HG03066 (cell line): ENCODE measurements at regions not wholly inside any gene's neighbourhood (a gene's known extent, or its start where the extent isn't known, plus 50 kb on each side); places are given as distances from the start of the nearest gene placed in this dataset.
A peak's percentile ranks its signal among the peaks of the same experiment; 100 is the strongest.

Experiments used
- ATAC-seq: cut with Tn5 transposase; IDR thresholded peaks from one replicate; pipeline ENCODE4 v1.9.1; 2021; ENCODE audit warnings: low read depth; ENCODE audit not compliant: unreplicated experiment

DNA sequence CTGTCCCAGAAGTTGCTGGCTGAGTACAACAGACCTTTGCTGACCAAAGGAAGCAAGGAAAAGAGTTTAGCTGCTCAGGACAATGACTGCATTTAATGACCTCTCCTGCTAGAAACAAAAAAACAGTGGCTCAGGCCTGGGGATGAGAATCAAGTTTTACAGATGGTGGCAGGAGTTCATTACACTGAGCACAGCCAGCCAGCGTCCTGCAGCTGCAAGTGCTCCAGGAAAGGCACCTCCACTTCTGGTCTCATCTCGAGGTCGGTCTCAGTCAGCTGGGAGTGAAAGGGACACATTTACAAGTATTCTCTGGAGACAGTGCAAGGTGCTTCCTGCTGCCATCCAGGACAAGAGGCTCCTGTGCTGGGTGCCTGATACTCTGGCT is 362.7 kb downstream of the THBS2 start:
- no peak for ATAC-seq

DNA sequence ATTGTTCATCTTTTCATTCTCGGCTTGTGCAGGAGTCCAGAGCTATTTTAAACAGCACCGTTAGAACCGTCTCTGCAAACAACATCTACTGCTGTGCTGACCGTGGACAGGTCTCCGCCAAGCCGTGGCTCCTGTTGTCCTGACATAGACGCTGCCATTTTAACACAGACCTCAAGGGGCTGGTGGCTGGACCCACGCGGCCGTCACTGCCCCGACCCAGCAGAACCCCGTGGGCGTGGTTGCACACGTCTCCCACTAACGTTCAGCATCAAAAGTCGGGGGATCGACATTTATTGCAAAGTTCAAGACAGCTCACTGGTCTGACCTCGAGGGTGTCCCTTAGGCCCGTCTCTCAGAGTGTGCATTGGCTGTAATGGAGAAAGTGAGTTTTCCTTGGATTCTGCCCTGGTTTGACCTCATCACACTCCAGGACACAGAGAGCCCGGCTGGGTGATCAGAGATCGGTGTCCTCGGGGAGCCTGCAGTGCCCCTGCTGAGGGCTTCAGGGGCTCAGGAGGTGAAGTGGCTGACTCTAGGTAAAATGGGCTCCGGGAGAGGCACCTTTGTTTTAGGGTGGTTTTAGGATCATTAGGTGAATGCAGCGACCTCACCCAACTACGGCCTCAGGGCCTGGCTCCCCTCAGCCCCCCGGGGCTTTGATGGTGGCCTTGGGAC is 363.2 kb downstream of the THBS2 start:
- ATAC-seq: no peak

DNA sequence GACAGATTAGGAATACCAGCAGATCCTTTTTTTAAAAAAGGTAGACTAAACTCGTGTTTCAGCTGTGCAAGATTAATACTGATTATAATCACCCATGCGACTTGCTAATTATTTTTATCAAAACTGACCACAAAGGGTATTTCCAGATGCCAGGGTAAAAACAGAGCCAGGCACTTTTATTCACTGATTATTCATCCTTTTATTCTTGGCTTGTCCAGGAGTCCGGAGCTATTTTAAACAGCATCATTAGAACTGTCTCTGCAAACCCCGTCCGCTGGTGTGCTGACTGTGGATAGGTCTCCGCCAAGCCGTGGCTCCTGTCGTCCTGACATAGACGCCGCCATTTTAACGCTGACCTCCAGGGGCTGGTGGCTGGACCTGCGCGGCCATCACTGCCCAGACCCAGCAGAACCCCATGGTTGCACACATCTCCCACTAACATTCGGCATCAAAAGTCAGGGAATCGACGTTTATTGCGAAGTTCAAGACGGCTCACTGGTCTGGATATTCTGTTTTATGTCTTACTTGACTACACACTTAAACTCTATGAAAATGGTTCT is 364.8 kb downstream of the THBS2 start:
- no peak for ATAC-seq

DNA sequence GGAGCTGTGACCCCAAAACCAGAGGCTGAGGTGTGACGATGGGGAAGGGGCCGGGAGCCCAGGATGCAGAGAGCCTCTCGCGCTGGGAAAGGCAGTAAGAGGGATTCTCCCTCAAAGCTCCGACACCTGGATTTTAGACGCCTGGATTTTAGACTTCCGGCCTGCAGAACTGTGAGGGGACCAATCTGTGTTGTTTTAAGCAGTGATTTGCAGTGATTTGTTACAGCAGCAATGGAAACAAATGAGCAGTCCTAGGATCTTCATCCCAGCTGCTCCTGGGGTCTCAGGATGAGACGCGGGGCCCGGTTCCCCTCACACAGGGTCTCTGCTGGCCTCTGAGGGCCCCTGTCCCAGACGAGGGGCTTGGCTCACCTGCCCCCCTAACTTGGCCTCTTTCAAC is 365.5 kb downstream of the THBS2 start:
- ATAC-seq: no peak

DNA sequence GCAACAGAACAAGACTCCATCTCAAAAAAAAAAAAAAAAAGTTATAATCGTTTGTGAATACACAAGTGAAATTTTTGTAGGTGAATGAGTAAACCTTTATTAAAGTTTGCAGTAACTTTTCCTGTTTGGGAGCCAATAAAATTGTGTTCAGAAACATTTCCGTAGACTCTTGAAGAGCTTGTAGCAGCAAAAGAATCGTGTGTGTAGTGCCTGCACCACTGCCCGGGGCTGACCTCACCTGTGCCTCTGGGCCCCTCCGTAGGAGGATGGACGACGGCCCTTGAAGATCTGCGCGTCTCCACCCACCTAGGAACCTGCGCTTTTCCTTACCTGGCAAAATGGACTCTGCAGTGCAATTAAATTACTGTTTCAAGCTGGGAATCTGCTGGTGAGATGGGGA is 366.0 kb downstream of the THBS2 start:
- ATAC-seq: no peak

DNA sequence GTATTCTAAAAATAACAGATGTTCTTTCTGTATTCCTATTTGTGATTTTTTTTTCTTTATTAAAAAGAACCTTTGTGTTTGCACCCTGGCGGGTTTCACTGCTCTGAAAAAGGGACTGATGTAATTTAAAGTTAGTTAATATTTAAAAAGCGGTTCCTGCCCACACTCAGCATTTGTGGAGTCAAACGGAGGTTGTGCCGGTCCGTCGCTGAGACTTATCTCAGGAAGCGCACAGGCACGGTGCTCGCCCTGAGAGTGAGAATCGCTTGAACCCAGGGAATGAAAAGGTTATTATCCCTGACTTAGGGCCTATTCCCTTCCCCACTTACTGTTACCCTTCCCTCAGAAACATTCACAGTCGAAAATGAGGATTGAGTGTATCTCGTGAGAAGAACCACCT is 366.7 kb downstream of the THBS2 start:
- ATAC-seq: no peak

DNA sequence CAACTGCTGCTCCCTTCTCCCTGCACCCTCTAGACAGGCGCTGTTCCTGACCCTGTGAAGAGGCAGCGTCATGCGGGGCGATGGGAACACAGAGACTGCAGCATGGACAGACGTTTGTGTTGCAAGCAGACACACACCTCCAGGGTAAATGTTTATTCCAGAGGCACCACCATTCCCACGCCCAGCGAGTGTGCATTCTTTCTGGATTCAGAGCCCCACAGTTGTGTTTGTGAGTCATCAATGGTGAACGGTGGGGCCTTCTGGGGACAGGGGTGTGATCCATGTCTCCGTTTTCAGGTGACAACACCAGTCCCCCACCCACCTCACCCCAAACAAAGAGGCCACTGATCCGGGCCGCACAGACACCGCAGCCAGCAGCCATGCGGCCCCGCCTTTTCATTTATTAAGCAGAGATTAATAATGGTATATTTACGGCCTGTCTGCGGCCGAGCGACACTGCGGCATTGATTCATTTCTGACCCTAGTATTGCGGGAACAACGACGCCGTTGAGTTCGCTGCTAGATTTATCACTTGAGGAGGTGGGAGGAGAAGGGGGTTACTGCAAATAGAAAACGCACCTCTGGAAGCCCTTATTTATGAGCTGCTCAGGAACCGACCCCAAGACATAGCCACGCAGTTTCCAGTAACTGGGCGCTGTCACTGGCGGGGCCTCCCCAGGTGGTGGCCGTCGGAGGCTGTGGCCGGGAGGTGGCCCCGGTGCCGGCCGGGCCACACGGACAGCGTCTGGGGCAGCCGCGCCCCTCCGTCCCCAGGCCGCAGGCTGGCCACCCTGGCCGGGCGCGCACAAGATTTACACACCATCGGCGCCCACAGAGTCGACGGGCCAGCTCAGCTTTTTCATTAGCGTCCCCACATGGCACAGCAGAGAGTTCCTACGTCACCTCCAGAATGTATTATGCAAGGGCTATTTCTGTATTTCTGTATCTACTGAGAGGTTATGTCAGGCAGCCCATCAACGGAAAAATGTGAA is 367.6 kb downstream of the THBS2 start:
- ATAC-seq: no peak

DNA sequence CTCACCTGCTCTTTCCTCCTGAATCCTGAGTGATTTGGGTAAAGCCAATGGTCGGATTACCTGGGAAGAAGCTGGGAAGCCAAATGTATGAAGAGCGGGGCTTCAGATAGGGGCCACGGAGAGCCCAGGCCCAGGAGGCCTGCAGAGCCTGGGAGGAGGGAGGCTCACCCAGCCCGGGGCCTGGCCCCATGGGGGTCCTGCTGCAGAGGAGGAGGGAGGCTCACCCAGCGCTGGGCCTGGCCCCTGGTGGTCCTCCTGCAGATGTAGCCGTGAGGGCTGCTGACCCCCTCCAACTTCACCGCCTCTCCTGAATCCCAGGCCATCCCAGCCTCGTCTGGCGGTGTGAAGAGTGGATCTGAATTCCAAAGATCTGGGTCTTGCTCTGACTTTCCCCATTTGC is 368.4 kb downstream of the THBS2 start:
- no peak for ATAC-seq

DNA sequence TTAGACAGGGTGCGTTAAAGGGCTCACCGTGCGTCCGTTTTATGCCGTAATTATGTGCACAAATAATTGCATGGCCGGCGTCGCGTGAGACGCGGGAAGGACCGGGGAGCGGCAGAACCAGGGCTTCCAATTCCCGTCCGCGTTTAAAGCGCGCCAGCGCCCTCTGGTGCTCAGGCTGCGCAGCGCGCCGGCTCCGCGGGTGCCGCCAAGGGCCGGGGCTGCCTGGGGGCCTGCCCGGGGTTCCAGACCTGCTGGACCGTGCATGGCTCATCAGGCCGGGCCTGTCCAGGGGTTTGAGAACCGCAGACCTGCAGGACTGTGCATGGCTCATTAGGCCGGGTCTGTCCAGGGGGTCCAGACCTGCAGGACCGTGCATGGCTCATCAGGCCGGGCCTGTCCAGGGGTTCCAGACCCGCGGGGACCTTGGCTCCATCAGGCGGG is 369.0 kb downstream of the THBS2 start:
- peak; percentile 89 for ATAC-seq

DNA sequence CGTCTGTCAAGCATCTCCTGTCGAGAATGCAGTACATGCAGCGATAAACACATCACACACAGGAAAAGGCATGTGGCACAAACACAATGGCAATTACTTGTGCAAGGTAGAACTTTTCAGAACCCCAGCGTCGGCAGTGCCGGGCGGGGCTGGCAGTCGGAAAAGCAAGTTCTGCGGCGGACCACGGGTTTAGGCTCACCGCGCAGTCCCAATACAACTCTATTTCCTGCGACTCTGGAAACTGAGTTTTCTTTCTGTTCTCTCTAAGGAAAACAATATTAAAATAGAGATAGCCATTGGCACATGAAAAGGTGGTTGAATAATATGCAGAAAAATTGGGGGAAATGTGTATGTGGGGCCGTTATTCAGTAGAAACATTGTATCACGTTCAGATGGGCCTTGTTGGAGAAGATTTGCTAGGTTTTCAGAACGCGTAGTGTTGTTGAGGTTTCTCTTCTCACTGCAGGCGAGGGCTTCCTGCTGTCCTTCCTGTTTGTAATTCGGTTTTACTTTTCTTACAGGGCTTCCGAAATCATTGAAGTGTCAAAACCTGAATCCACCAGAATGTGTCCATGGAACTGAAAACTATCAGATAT is 369.5 kb downstream of the THBS2 start:
- peak; percentile 35 for ATAC-seq

DNA sequence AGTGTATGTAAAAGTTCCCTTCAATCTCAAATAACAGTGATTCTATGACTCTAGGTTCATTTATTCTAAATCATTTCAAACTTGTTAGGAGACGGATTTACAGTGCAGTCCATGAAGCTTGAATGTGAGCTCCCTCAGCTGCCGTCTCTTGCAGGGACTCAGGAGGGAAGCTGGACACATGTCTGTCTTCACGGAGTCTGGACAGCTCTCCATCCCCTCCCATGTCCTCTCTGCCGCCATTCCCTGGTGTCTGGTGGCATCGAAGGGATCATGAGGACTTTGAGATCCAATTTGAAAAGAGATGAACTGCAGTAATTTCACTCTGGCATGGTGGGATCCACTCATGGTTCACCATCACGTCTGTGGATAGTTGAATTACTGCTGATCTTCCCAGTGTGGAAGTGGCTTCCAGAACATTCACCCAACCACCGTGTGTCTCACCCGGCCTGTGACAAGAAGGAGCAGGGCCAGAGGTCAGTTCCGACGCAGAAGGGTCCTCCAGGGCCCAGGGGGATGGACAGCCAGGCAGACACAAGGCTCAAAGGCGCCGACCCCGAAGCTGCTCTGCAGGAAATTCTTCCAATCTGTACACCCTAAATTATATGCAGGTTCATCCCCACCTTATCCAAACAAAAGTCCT is 370.1 kb downstream of the THBS2 start:
- ATAC-seq: no peak

DNA sequence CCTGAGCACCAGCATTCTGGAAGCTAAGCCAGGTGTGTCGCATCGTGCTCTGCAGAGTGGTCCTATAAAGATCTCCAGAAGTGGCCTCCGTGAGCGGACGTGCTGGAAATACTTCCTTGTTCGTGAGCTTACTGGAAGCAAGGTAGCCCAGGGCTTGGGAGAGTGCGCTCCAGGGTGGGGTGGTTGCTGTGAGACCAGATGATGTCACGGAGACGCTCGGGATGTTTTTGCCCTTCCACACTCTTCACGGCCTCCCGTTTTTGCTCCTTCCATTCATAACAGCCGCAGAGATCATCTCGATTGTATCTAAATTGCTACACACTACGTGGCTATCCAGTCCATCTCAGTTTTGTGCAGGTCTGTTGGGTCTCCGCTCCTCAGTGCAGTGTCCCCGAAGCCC is 373.4 kb downstream of the THBS2 start:
- no peak for ATAC-seq

DNA sequence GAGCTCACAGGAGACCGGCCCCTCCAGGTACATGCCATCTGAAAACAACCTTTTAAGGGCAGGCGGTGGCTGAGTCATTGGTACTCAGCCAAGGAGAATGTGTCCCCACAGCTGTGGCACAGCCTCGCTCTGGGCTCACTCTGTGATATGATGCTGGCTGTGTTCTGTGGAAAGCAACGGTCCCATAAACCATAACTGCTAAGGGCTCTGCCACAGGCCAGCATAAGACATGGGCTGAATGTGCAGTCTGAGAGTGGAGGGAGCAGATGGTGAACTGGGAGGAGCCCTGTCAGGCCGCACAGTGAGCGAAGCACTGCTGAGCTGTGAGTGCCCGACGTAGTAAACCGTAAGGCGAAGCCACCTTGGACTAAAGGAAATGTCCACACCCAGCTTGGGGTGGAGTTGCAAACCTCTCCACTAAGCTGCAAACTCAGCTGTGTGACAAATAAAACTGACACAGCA is 375.8 kb downstream of the THBS2 start:
- no peak for ATAC-seq

DNA sequence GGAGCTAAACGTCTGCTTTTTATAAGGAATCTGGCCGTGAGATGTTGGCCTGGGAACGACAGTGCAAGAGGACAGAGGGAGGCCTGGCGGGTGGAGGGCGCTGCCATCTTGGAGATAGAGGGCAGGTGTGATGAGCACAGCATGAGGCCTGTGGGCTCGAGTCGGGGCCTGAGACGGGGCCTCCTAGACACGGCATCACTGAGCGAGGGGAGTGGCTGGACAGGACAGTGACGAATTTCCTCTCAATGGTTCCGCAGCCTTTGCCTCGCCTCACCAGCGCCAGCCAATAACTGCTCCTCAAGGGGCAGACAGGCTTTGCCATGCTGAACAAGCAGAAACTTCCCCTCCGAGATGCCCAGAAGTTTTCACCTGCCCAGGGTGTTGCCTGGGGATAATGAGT is 376.7 kb downstream of the THBS2 start:
- no peak for ATAC-seq

DNA sequence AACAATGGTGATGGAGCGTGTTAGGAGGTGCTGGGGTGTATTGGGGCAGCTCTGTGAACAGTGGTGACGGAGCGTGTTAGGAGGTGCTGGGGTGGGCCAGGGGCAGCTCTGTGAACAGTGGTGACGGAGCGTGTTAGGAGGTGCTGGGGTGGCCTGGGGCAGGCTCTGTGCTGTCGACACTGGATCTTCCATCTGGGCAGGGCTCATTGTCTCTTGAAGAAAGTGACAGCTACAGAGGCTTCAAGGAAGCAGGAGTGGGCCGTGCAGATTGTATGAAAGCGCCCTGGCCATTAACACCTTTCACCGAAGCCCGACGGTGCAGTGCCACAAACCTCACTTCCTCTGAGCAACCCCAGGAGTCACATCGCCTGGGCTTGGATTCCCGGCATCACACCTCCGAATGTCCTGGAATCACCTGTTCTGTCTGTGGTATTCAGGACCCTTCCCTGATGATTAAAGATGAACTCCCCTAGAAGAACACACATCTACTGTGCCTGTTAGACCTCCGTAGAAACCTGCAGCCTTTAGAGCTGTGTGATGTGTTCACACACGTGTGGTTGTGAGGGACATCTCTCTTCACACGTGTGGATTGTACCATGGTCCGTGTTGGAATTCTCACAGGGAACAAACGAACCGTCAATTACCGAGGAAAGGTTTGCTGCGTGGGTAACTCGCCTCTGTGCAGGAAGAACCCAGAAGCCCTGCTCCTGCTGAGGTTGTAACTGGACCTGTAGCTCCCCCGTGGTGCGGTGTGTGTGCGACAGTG is 377.7 kb downstream of the THBS2 start:
- ATAC-seq: no peak

DNA sequence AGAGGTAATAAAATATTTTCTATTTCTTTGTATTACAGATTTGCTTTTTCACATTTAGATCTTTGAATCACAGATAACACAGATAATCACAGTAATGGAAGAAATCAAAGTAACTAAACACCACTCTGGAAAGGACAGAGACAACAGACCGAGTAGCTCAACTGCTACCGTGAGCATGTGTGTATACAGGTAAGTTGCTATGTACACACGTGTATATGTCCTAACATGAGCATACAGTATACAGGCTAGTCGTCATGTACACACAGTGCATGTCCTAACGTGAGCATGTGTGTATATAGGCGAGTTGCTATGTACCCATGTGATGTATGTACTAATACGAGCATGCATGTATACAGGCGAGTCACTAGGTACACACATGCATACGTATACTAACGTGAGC is 379.0 kb downstream of the THBS2 start:
- no peak for ATAC-seq

DNA sequence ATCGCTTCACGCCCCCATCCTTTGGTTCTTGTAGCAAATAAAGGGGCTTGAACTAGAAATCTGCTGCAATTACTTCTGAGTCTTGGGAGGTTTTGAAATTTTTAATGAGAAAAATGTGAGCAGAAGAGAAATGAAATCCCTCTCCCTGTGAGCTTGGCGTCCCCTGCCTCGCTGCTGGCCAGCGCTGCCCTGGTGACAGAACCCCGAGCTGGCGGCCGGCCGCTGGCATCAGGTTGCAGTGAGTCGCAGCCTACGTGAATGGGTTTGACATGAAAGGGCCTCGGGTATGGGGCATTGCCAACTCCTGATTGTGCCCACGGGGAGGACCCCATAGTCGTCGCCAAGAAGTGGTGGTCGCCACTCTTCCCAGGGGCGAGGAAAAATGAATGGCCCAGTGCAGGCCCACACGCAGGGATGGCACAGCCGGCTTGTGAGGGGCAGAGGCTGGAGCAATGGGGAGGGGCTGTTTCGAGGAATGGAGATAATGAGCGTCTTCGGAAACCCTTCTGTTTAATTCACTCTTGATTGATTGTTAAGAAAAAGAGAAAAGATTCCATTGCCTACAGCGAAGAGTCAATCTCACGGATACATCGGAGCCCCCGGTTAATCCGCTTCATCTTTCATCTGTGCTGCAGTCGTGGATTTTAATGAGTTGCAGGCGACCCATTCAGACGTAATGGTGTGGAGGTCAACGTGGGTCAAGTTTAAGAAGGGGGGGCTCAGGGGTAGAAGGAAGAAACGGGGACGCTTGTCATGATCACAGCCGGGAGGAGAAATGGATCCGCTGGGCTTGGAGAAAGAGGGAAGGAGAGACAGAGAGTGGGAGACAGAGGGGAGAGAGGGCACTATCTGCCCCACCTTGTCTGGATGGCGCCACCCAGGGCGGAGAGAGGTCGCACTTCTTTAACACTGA is 380.1 kb downstream of the THBS2 start:
- ATAC-seq: no peak

DNA sequence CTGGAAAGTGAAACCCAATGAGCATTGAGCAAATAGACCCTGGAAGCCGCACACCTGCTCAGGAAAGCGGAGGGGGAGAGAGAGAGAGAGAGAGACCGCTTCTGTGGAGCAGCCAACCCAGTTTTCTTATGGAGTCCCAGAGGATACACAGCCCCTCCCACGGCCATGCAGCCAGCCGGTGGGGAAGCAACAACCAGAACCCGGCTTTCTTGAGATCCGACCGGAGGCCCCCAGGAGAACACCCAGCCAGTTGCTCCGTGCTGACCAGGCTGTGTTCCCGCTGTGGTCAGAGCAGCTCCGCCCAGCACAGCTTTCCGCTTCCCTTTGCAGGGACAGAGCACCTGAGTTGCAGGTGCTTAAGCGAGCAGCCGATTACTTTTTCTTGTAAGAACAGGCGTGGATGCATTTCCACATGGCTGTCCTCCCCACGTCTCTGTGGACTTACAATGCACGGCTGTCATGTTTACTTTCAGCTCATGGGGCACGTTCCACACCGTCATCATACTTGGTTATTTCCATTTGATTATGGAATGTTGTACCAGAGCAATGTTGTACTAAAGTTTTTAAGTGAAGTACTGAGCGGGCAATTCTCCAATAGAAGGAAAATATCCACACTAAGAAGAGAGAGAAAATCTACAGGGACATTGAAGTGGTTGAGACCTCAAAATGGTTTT is 381.9 kb downstream of the THBS2 start:
- ATAC-seq: no peak
